ENCODE measurements at regions not wholly inside any gene's neighbourhood (a gene's known extent, or its start where the extent isn't known, plus 50 kb on each side); places are given as distances from the start of the nearest gene placed in this dataset.

- DNase-seq (ENCODE audit: low spot score), result no peak
Observed at GRCh38 chr6:23457321-23457720, 668.7 kb upstream of the NRSN1 start.

DNA sequence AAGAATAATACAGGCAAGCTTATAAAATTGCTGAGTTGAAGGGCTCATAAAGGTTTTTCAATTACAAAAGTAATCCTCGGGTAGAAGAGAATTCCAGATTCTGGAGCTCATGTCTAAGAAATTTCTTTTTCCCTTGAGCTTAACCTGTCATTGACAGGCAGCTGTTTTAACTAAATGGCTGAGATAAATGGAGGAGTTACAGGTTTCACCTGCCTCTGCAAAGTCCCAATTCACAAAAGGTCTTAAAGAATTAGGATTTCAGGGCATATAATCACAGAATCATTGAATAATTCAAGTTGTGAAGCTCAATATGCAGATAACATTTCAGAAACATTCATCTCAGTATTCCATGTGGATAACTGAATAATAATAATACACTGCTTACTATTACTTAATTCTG is 660.1 kb upstream of the NRSN1 start:
- no peak for DNase-seq (ENCODE audit: low spot score)

DNA sequence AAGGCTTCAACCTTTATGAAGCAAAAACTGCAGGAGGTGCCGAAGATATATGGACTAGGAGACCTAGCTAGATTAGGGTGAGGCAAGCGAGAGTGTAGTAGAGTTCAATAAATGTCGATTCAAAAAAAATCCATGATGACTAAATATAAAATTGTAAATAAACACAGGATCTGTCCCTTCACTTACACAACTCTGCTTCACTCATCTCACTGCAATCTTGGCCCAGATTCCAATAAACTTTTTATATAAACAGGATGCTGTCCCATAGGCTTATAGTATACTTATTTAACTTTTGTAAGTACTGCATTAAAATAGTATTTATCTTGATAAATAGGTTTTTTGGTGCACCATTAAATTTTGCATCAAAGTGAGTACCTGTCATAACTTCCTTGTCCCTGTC is 648.4 kb upstream of the NRSN1 start:
- DNase-seq (ENCODE audit: low spot score), result no peak

DNA sequence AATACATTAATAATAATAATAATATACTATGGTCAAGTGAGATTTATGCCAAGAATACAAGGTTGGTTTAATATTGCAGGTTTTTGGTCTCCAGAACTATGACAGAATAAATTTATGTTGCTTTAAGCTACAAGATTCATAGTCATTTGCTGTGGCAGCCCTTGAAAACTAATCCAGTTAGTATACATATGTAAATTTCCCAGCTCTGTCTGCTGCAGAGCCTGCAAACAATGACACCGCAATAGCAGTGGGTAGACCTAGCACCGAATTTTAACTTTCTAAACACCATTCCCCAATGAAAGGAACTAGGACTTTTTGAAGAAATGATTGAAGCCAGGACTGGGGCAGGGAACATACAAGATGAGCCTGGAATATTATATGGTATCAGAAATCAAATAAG is 647.7 kb upstream of the NRSN1 start:
- DNase-seq (ENCODE audit: low spot score), result no peak

- no peak for DNase-seq (ENCODE audit: low spot score)
Observed at GRCh38 chr6:23483896-23484295, 642.1 kb upstream of the NRSN1 start.

DNA sequence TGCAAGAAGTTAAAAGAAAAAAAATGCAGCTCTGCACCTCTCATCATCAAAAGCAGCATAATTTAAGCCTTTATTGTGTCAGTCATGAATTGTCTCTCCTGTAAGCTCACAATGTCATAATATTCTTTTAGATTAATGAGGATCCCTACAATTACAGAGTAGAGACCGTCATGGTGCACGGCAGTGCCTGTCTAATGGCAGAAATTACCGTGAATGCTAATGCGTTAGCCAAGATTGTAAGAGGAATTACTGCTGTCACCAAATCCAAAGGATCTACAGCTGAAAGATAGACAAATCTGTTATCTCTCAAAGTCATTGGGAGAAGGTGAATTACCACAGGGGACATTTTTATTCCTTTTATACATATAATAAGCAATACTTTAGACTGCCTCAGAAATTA is 631.6 kb upstream of the NRSN1 start:
- no peak for DNase-seq (ENCODE audit: low spot score)

DNA sequence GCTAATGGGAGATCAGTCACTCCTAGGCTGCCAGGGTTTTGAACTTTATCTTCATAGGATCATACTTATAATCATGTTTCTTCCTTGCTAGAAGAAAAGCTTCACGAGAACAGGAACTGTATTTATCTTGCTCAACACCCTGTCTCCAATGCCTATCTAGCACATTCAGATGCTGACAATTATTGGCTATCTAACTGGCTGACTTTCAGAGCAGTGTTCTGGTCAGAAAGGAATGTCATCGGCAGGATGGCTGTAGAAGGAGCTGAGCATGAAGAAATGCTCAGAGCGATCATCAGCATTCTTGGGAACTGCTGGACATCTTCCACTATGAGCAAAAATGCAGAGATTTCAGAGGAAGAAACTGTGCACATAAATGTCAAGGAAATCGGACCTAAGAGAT is 628.0 kb upstream of the NRSN1 start:
- no peak for DNase-seq (ENCODE audit: low spot score)

- DNase-seq (ENCODE audit: low spot score), result no peak
Observed at GRCh38 chr6:23499549-23499948, 626.5 kb upstream of the NRSN1 start.

- DNase-seq (ENCODE audit: low spot score), result no peak
Observed at GRCh38 chr6:23503173-23503572, 622.8 kb upstream of the NRSN1 start.

- no peak for DNase-seq (ENCODE audit: low spot score)
Observed at GRCh38 chr6:23505026-23505425, 621.0 kb upstream of the NRSN1 start.

GRCh38 chr6:23510778-23511510 is 615.1 kb upstream of the NRSN1 start:
- no peak for DNase-seq (ENCODE audit: low spot score)

GRCh38 chr6:23511817-23512216 is 614.2 kb upstream of the NRSN1 start:
- no peak for DNase-seq (ENCODE audit: low spot score)

- DNase-seq (ENCODE audit: low spot score), result no peak
Observed at GRCh38 chr6:23518294-23518693, 607.7 kb upstream of the NRSN1 start.

DNA sequence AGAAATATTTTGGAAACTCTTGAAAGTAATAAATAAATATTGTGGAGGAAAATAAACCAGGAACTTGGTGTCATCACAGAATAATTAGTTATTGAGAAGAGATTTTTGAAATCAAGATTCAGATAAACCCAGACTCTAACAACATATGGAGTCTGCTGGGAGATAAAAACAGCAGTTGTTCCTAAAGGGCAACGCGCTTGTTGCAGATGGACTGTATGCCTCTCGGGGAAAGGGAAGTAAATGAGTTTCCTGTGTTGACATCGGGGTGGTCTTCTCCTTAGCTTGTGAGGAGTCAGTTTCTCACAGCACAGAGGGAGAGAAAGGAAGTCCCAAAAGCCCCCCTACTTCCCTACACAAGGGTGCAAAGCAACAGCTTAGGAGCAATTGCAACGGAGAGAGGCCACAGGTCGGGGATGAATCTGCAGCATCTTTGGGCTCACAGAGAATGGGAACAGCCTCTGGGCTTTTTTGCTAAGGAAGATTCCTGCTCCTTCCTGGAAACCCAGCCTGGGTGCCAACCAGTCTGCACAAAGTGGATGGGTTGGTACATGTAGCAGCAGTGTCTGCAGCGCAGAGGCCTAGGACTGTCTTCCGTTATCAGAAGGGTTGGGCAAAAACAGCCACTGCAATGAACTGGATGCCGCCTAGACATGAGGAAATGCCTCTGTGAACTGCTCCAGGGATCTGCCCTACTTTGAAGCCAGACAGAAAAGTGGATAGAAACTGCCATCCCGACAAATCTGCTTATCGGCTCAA is 603.0 kb upstream of the NRSN1 start:
- DNase-seq (ENCODE audit: low spot score), result no peak

DNA sequence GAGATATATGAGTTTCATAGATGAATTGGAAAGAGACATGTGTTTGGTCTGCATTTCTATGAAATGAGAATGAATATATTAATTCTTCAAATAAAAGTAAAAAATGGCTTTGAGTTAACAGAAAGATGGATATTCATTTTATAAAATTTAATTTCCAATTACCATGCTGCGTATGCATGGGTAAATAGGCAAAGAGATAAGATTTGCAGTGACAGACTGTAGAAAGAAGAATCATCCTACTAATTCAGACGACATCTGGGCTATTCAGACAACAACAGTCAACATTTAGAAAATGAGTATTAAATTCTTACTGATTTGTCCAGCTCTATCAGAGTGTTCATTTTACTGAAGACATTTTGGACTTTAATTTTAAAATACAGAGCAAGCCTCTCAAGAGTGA is 602.2 kb upstream of the NRSN1 start:
- no peak for DNase-seq (ENCODE audit: low spot score)

GRCh38 chr6:23524548-23524947 is 601.5 kb upstream of the NRSN1 start:
- DNase-seq (ENCODE audit: low spot score), result no peak

- DNase-seq (ENCODE audit: low spot score), result no peak
Observed at GRCh38 chr6:23526526-23526925, 599.5 kb upstream of the NRSN1 start.

- no peak for DNase-seq (ENCODE audit: low spot score)
Observed at GRCh38 chr6:23529902-23530301, 596.1 kb upstream of the NRSN1 start.

- no peak for DNase-seq (ENCODE audit: low spot score)
Observed at GRCh38 chr6:23531666-23532065, 594.3 kb upstream of the NRSN1 start.

- DNase-seq (ENCODE audit: low spot score), result no peak
Observed at GRCh38 chr6:23532227-23532626, 593.8 kb upstream of the NRSN1 start.

DNA sequence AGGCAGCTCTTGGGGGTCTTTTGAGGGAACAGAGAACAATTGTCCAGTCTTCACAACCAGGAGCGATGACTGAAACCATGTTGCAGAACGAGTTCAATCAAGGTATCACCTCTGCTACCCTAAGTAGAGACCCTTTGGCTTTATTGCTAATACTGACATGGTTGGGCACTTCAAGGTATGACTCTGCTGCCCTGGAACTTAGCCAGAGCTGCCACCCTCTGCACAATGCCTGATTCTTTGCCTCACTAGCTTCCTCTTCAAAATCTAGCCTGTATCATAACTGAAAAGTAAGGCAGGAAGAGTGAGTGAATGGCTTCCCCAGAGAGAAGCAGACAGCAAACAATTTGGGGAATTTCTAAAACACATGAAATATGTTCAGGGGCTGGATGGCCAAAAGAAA is 592.7 kb upstream of the NRSN1 start:
- no peak for DNase-seq (ENCODE audit: low spot score)

GRCh38 chr6:23533944-23534343 is 592.1 kb upstream of the NRSN1 start:
- no peak for DNase-seq (ENCODE audit: low spot score)

DNA sequence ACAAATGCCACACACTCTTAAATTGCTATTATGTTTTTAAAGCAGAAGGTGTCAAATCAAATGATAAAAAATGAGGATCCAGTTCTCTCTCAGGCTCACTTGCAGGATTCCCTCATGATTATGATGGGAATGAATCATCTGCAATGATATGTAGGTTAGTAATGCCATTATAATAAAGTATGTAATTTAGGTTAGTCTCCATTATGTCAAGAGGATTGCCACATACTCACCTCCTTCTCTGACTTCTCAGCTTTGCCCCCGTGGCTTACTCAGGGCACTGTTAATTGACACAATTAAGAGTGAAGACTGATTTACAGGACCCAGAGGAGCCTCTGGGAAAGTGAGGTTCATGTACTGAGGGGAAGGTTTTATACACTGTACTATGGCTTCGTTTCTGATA is 591.7 kb upstream of the NRSN1 start:
- no peak for DNase-seq (ENCODE audit: low spot score)
